ENCODE measurements at regions not wholly inside any gene's neighbourhood (a gene's known extent, or its start where the extent isn't known, plus 50 kb on each side); places are given as distances from the start of the nearest gene placed in this dataset.

DNA sequence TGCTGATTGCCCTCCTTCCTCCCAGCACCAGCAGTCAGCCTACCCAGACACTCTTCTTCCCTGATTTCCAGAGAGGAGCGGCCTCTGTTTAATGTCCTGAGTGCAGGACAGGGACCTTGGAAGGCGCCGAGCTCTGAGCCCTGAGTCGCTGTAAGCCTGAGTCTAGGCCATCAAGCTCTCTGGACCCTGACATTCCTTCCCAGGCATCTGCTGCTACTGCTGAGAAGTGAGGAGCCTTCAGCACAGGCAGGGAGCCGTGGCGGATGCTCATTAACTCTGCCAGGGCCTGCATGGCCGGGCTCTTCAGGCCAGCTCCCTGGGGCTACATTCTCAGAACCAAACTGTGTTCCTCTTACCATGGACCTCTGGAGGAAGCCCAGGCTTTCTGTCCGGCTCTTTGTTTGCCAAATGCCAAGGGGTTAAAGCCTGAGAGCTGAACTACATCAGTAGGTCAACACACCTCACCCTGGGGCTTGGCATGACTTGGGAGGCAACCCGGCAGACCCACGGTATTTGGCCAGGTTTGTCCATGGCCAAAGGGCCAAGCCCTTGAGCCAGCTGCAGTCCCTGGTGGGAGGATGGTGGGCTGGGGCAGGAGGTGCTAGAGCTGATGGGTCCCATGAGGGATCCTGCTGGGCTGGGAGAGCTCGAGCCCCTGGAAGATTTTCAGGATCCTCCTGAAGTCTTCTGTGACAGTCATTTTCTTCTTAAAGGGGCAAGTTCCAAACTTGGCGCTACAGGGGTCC, 721.4 kb downstream of the BRD1 start:
- DNase-seq (ENCODE audit: low spot score) = no peak
- FAIRE-seq = no peak

DNA sequence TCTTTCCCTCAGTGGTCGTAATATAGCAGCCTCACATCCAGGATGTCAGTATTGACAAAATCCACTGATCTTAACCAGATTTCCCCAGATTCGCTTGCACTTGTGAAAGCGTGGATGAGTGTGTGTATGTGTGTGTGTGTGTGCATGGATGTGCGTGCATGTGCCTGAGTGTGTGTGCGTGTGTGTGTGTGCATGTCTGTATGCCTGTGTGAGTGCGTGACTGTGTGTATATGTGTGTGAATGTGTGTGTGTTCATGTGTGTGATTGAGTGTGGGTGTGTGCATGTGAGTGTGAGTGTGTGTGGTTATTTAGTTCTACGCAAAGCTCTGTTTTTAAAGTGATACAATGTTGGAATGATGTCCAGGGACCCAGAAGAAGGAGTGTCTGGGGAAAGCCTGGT, 723.2 kb downstream of the BRD1 start:
- FAIRE-seq (no peak), DNase-seq (ENCODE audit: low spot score) (no peak)

DNA sequence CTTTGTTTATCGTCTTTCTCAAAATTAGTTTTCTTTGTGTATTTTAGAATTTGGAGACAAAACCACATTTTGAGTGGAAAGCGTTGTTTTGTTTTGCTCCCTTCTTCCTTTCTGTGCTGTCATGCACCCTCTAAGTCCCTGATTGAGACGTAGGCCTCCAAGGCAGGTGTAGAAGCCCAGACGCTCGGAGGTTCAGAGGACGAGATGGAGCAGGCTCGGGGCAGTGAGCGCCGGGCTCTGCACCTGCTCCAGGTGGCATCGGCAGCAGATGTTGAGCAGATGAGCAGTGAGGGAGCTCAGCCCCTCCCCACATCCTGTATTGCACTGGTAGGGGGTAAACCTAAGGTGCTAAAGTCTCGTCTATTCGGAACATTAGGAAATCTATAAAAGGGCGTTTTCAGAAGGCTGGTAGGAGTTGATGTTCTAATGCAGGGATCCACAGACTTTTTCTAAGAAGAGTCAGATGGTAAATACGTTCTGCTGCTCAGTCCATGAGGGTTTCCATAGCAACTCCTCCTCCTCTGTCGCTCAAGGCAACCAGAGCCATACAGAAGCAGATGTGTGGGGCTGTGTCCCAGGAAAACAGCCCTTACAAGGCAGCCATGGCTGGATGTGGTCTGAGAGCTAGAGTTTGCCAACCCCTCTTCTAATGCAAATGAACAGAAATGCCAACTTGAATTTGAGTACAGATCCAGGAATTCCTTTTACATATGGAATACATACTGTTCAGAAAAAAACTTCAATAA, 724.2 kb downstream of the BRD1 start:
- DNase-seq (ENCODE audit: low spot score) (no peak), FAIRE-seq (no peak)

DNA sequence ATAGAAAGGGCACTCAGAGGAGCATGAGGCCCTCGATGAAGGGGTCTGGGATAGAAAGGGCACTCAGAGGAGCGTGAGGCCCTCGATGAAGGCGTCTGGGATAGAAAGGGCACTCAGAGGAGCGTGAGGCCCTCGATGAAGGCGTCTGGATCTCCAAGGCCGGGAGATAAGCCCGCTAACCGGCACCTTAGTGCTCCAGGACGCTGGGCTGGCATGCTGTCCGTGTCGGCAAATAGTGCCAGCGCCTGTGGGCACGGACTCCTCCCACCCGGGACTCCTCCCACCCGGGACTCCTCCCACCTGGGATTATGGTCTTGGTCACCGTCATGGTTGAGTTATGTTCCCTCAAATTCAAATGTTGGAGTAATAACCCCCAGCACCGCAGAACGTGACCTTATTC, 725.3 kb downstream of the BRD1 start:
- no peak for DNase-seq (ENCODE audit: low spot score)
- no peak for FAIRE-seq

DNA sequence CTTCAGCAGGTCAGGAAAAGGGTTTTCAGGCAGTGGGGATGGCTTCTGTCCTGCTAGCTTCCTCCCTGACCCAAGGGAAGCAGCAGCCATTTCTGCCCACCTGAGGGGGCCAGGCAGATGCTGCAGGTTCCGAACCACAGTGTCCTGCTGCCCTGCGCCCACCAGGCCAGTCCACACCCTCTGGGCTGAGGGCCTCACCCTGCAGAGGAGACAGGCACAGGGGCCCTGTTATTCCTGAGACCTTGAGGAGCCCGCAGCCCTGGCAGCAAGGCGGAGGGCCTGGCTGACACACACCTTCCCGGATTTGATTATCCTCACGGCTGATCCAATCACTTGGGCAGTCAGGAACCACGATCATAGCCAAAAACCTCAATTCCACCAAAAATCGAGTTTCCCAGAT, 725.8 kb downstream of the BRD1 start:
- FAIRE-seq (no peak), DNase-seq (ENCODE audit: low spot score) (no peak)

DNA sequence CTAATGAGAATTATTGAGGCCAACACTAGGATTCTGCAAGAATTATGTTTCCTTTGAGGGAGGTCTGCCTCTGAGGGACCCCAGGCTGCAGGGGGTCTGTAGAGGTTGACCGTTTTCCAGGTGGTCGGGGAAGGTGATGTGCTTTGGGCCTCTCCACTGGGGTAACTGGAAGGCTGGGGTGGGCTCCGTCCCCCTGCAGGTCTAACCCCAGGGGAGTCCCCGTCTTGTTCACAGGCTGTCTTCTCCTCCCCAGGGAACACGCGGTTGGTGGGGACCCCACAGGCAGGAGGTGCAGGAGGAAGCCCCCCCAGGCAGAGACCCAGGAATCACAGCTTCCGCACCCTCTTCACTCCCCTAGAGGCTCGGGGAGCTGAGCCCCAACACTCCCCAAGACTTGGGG, 726.4 kb downstream of the BRD1 start:
- FAIRE-seq (no peak), DNase-seq (ENCODE audit: low spot score) (no peak)

DNA sequence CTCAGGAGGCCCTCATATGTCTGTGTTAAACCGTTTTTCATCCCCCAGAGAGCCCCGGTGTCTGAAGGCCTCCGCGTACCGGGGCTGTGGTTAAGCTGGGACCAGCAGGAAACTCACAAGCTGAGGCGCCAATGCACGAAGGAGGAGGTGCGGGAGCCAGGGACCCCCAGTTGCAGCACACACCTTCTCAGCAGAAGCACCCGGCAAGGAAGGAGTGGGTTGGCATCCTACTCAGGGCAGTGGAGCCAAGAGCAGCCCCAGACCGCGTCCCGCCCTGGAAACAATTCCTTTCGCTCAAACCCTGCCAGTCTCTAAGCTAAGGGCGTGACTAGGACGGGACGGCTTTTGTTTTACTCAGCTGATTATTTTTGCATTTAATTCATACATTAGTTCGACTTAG, 726.9 kb downstream of the BRD1 start:
- DNase-seq (ENCODE audit: low spot score) (no peak), FAIRE-seq (no peak)

DNA sequence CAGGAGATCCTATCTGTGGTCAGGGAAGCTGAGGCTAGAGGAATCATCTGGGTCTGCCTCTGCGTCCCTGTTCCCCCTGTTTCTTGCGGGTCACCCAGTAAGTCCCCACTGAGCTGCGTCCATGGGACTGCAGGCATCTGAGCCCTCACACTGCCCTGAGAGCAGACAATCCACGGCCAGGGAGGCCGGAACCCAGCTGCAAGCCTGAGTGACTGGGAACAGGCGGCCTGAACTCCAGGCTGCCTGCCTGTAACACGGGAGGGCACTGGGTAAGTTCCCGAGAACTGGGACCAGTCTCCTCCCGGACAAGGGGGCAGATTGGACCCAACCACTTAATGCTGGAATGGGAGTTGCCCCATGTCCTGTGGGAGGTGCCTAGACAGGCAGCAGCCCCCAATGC, 727.4 kb downstream of the BRD1 start:
- DNase-seq (ENCODE audit: low spot score) = no peak
- no peak for FAIRE-seq

DNA sequence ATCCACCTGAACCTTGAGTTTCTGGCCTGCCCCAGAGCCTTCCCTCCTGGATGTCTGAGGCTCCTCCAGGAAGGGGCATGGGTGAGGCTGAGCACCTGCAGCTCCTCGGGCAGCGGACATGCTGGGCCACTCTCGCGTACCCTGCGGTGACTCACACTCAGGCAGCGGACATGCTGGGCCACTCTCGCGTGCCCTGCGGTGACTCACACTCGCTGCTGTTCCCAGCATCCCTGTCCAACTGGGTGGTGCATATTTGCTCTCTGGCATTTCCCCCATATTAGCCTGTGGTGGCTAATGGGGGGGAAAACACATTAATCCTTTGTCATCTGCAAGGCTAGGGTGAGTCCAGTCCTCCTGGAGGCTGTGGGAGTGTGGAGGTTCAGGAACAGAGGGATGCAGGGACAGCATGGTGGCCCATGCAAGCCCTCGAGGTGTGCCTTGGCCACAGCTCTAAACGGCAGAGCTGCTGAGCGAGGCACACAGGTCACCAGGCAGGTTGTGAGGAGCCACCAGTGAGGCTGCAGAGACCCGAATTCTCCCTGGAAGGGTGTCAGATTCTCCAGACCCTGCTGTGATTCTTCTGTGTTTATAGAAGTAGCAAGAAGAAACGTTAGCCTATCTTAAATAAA, 728.1 kb downstream of the BRD1 start:
- DNase-seq (ENCODE audit: low spot score) = peak; percentile 20
- no peak for FAIRE-seq

DNA sequence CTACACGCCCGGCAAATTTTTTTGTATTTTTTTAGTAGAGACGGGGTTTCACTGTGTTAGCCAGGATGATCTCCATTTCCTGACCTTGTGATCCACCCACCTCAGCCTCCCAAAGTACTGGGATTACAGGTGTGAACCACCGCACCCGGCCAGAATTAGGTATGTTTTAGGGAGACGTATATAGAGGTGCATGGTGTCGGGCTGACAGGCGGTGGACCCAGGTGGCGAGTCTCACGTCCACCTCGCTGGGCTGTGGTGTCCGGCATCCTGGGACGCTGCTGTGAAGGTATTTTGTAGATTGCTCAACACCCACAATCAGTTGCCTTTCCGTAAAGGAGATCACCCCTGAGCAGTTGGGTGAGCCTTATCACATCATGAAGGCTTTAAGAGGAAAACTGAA, 728.6 kb downstream of the BRD1 start:
- FAIRE-seq (no peak), DNase-seq (ENCODE audit: low spot score) (no peak)

DNA sequence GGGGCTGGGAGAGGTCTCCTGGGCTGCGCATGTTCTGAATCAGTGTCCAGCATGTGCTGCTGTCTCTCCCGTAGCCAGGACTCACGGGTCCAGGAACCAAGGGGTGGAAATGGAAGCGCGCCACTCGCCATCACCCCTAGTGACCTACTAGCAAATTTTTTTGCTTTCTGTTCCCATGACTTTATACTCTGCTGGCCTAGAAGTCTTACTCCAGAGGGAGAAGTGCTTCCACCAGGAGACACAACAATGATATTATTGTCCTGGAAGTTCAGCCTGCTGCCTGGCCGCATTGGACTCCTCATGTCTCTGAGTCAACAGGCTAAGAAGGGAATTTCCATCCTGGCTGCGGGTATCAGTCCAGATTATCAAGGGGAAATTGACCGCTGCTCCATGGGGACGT, 729.7 kb downstream of the BRD1 start:
- no peak for DNase-seq (ENCODE audit: low spot score)
- no peak for FAIRE-seq

DNA sequence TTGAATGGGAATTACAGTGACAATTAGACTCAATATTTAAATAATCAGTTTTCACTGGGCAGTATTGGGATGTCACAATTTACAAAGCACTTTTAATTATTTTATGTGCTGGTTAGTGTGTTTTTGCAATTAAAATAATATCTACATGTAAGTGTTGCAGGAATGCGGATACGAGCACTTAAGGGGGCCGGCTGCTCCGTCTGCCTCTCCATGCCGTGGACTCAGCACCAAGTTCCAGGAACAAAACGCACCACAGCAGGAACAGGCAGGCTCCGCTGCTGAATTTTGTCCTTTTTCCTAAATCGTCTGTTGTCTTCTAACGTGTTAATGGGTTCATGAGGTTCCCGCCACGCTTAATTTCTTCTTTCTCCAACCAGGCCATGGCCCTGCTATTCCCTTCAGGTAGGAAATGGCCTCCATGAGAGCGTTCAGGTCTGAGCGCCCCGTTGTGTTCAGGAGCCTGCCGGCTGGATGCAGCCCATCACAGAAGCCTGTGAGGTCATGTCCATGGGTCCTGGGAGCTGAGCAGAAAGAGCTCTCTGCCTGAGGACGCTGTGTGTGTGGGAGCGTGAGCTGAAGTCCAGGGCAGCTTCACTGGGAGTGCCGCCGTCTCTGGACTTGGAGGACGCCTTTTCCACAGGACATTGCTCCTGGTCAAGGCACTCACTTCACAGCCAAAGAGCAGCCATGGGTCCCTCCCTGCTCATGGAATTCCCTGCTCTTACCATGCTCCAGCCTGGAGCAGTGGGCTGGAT, 730.3 kb downstream of the BRD1 start:
- no peak for FAIRE-seq
- no peak for DNase-seq (ENCODE audit: low spot score)

DNA sequence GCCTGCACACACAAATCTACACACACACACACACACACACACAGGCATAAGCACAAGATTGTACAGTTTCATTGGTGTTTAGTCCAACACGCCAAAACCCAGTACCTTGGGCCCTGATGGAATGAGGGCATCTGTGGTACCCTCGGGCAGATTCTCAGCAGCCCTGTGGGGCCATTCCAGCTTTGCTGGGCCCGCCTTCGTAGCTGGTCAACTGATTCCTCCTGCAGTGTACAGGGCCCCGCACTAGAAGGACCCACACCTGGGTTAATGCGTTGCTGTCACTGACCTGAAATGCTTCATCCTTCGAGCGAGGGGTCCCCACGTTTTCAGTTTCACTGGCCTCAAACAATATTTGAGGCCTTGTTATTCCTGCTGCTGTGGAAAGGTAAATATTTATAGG, 731.2 kb downstream of the BRD1 start:
- no peak for DNase-seq (ENCODE audit: low spot score)
- no peak for FAIRE-seq

DNA sequence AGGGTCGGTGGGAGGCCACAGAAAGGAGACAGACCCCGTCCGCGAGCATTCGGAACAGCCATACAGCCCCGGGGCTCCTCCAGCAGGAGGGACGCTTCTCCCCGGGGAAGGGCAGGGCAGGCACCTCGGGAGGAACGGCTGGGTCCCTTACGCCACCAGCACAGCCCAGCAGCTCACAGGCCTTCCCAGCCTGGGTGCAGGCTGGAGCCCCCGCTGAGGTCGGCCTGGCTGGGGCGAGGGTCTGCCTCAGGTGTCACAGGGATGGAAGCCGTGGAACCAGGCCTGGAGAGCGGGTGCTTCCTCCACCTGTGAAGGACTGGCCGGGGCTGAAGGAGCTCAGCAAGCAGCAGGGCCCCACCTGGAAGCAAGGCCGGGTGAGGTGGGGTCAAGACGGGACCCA, 732.3 kb downstream of the BRD1 start:
- no peak for FAIRE-seq

DNA sequence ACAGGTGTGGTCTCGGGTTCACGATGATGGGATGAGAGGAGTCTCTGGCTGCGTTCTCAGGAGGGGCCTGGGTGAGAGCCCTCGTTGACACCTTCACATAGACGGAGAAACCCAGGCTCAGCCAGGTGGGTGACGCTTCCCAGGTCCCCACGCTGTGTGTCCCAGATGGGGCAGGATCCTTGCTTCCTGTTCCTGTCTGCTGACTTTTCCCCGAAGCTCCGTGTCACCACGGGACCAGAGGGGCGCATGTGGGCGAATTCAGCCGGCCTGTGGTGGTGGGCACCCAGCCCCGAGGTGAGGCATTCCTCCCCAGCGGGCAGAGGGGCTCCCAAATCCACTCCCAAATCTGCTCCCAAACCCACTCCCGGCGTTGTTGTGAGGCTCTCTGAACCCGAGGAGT, 732.8 kb downstream of the BRD1 start:
- DNase-seq (ENCODE audit: low spot score) (no peak), FAIRE-seq (no peak)

More for the DNA sequence above, 732.3 kb downstream of the BRD1 start:
- no peak for DNase-seq (ENCODE audit: low spot score)

DNA sequence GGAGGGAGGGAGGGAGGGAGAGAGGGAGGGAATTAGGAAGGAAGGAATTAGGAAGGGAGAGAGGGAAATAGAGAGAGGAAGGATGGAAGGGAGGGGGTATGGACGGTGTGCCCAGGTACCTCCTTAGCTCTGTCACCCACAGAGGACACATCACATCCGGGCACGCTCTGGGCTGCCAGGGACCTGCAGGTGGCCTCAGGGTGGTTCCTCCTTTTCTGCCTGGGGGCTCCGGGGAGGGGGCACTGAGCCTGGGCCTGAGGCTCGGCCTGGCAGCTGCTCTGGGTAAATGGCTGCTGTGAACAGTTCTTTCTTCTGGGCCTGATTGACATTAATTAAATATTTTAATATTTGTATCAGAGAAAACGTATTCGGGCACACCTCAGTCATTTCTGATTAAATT, 733.5 kb downstream of the BRD1 start:
- DNase-seq (ENCODE audit: low spot score) = no peak
- no peak for FAIRE-seq

DNA sequence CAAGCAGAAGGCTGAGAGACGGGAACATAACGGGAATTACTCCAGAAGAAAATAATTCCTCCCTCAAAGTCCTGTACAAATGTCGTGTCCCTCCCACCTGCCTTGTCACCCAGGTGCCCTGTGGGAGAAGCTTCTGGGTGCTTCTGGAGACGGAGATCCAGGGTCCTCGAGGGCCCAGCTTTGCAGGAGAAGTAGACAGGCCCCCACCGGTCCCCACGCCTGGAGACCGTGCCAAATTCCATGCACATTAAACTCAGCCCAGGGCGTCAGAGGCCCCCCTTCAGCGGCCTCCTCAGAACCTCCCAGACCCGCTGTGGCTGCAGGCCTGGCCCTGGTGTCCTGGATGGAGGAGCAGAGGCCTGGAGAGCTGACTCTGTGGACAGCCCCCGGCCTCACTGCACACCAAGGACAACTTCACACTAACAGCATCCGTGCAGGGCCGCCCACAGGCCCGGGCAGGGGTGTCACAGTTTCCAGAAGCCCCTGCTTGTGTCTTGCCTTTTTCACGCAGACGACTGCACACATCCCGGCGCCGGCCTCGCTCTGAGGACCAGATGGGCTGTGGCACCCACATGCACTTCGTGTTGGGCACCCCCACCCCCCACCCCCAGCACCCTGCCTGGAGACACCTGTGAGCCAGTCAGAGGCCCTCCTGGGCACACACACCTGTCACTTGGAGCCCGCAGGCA, 734.3 kb downstream of the BRD1 start:
- no peak for FAIRE-seq
- DNase-seq (ENCODE audit: low spot score) = no peak

DNA sequence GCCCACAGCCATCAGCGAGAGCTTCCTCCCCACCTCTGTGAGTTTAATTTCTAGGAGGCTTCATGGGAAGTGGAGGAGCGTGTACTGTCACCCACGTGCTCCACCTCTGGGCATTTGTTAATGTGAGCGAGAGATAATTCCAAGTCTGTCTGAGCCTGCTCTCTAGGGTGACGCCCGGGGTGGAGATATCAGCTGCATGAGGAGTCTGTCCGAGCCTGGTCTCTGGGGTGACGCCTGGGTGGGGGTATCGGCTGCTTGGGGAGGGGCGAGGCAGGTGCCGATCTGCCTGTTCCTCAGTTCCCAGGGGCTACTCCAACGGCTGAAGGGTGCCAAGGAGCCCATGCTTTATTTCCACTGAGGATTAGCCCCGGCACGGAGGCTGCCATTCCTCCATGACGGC, 735.0 kb downstream of the BRD1 start:
- FAIRE-seq = no peak
- no peak for DNase-seq (ENCODE audit: low spot score)

DNA sequence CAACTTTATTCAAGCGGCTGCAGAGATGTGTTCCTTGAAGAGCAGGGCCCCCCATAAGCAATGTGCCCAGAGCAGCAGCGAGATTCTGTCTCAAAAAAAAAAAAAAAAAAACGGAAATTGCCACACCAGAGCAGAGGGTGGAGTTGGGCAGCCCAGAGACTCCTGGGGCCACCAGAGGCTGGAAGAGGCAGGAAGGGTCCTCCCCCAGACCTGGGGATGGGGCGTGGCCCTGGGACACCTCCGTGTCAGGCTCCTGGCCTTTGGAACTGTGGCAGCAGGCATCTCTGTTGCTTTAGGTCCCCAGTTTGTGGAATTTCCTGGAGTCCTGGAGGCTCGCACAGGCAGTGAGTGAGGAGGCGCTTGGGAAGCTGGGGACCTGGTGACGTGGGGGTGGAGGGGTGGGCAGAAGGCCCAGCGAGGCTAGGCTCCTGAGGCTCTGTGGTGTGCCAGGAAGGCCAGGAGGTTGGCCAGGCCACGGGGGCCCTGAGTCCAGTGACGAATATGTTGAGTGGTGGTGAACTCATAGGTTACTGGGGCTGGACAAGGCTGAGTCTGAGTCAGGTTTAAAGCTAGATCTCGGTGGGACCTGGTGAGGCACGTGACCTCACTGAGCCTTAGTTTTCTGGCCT, 735.6 kb downstream of the BRD1 start:
- DNase-seq (ENCODE audit: low spot score) = no peak
- FAIRE-seq = no peak

DNA sequence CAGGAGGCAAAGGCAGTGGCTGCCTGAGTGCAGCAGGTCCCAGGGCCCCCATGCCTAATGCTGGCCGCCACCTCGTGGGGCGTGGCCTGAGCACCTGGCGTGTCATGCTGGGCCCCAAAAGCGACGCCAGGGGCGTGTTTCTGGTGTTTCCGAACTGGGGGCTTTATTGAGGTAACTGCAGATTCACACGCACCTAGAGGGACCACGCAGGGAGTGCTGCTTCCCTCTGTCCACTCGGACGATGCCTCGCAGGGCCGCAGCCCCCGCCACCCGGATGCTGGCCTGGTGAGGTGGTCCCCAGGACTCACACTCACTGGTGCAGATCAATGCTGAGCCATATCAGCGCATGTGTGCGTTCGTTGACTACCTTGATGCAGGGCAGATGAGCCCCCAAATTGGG, 736.2 kb downstream of the BRD1 start:
- no peak for FAIRE-seq
- DNase-seq (ENCODE audit: low spot score) = no peak

DNA sequence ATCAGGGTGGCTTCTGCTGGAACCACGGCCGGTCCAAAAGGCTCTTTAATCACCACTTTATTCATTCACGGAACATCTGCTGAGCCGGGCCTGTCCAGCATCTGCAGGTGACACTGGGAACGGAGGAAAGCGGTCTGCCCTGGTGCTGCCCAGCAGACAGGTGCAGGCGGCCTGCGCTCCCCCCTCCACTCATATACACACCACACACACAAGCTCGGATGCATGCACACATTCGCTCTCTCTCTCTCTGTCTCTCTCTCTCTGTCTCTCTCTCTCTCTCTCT, 736.9 kb downstream of the BRD1 start:
- no peak for DNase-seq (ENCODE audit: low spot score)
- no peak for FAIRE-seq

Data from RCC 7860 (cell line).